Calu3 (cell line): ENCODE measurements at regions not wholly inside any gene's neighbourhood (a gene's known extent, or its start where the extent isn't known, plus 50 kb on each side); places are given as distances from the start of the nearest gene placed in this dataset.

ENCODE experiments used
- BruUV-seq: library from RNA; stranded (reverse); fragments of 400-500 nt; replicated peaks from 2 replicates; lab custom pipeline; 2021; lab: Mats Ljungman, UMichigan
- CTCF ChIA-PET: fragments of 300-600 bp; sonication (Branson Sonifier 250); formaldehyde crosslinking; loops from one replicate; lab custom pipeline; 2022; ENCODE audit warnings: antibody characterized with exemption; lab: Charles Lee
- DNase-seq: peaks from one replicate; pipeline ENCODE4 v3.0.0; 2022
- H3K27ac Mint-ChIP-seq: one replicate; pipeline ENCODE4 v1.8.0; 2022; ENCODE audit warnings: mixed read lengths; ENCODE audit not compliant: unreplicated experiment
- H3K27me3 Mint-ChIP-seq: one replicate; pipeline ENCODE4 v1.8.0; 2022; ENCODE audit warnings: mixed read lengths; ENCODE audit not compliant: unreplicated experiment
- H3K36me3 Mint-ChIP-seq: one replicate; pipeline ENCODE4 v1.8.0; 2022; ENCODE audit warnings: mild to moderate bottlenecking, moderate library complexity, mixed read lengths; ENCODE audit not compliant: insufficient read depth, unreplicated experiment
- H3K4me1 Mint-ChIP-seq: one replicate; pipeline ENCODE4 v1.8.0; 2022; ENCODE audit warnings: mild to moderate bottlenecking, low read depth, mixed read lengths; ENCODE audit not compliant: unreplicated experiment
- H3K4me3 Mint-ChIP-seq: one replicate; pipeline ENCODE4 v1.8.0; 2022; ENCODE audit warnings: mild to moderate bottlenecking, low read depth, moderate library complexity, mixed read lengths; ENCODE audit not compliant: unreplicated experiment
- H3K9me3 Mint-ChIP-seq: one replicate; pipeline ENCODE4 v1.8.0; 2022; ENCODE audit warnings: low read depth, mixed read lengths; ENCODE audit not compliant: unreplicated experiment
- intact Hi-C: fragments of 100-400 bp; cut with micrococcal nuclease; formaldehyde crosslinking; loops from one replicate; pipeline ENCODE4 v1.10.0; 2022; ENCODE audit not compliant: unreplicated experiment
- TF ChIP-seq, protein P1 (sequence below): fragments of 200-600 bp; IDR thresholded peaks from one replicate; pipeline ENCODE4 v1.8.0; 2022; ENCODE audit warnings: antibody characterized with exemption; ENCODE audit not compliant: unreplicated experiment

DNA sequence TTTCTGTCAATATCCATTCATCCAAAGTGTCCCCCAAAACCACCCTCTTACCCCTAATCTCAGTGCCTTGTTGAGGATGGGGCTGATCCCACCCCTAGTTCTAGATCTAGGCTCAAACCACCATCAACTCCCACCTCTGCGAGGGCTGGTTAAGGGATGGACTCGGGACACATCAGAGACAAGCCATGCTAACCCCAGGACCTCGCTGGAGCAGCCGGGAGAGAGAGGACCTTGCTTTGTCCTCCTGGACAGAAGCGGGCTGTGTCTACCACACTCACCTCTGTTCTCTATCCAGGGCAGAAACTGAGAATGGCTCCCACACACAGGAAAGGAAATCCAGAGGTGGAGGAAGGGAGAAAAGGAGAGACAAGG lies 90.8 kb upstream of the UQCRFS1 start:
- Mint-ChIP-seq H3K4me3 (no peak overlapping the region), H3K36me3 (no peaks in the 10 kb centered on the region), H3K9me3 (no peaks in the 10 kb centered on the region), H3K27ac (no peak overlapping the region), H3K4me1 (no peaks in the 10 kb centered on the region), H3K27me3 (peaks cover 83% of the 10 kb centered on the region)
- intact Hi-C loops, result no loop called here
- CTCF ChIA-PET, result no interaction called here
- BruUV-seq, result no TSS peak
- TF ChIP-seq, protein P1, sequence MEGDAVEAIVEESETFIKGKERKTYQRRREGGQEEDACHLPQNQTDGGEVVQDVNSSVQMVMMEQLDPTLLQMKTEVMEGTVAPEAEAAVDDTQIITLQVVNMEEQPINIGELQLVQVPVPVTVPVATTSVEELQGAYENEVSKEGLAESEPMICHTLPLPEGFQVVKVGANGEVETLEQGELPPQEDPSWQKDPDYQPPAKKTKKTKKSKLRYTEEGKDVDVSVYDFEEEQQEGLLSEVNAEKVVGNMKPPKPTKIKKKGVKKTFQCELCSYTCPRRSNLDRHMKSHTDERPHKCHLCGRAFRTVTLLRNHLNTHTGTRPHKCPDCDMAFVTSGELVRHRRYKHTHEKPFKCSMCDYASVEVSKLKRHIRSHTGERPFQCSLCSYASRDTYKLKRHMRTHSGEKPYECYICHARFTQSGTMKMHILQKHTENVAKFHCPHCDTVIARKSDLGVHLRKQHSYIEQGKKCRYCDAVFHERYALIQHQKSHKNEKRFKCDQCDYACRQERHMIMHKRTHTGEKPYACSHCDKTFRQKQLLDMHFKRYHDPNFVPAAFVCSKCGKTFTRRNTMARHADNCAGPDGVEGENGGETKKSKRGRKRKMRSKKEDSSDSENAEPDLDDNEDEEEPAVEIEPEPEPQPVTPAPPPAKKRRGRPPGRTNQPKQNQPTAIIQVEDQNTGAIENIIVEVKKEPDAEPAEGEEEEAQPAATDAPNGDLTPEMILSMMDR, result no peak
- no peak for DNase-seq

- CTCF ChIA-PET, result no interaction called here
- intact Hi-C loops, result no loop called here
- DNase-seq, result no peak
- no peak overlapping the region for H3K4me3 Mint-ChIP-seq
- no peaks in the 10 kb centered on the region for H3K9me3 Mint-ChIP-seq
- H3K27me3 Mint-ChIP-seq, result peaks cover 83% of the 10 kb centered on the region
- TF ChIP-seq, protein P1, result no peak
- no peak overlapping the region for H3K27ac Mint-ChIP-seq
- no peaks in the 10 kb centered on the region for H3K4me1 Mint-ChIP-seq
- no peaks in the 10 kb centered on the region for H3K36me3 Mint-ChIP-seq
- no TSS peak for BruUV-seq
Measured at GRCh38 chr19:29305268-29305667, 92.3 kb upstream of the UQCRFS1 start.

DNA sequence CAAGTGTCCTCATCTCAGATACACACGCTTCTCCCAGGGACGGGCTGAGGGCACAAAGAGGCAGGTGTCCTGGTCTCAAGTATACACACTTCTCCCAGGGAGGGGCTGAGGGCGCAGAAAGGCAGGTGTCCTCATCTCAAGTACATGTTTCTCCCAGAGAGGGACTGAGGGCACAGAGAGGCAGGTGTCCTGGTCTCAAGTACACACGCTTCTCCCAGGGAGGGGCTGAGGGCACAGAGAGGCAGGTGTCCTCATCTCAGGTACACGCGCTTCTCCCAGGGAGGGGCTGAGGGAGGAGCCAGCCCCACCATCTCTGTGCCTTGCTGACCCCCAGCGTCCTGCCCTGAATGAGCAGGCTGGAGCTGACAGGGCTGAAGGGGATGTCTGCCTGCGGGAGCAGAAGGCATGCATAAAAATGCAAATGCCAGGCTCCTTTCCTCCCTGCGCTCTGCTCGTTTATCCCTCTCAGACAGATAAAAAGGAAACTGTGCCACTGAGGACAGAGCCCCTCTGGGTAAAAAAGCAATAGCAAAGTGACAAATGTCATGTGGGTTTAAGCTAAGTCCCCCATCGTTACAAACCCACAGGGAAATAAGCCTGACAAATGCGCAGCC lies 96.1 kb upstream of the UQCRFS1 start:
- Mint-ChIP-seq H3K27me3 (peaks cover 99% of the 10 kb centered on the region), H3K4me1 (no peaks in the 10 kb centered on the region), H3K4me3 (no peak overlapping the region), H3K36me3 (no peaks in the 10 kb centered on the region), H3K9me3 (no peaks in the 10 kb centered on the region), H3K27ac (no peak overlapping the region)
- TF ChIP-seq, protein P1, result no peak
- DNase-seq, result no peak
- intact Hi-C loops, result no loop called here
- no TSS peak for BruUV-seq
- CTCF ChIA-PET, result no interaction called here

DNA sequence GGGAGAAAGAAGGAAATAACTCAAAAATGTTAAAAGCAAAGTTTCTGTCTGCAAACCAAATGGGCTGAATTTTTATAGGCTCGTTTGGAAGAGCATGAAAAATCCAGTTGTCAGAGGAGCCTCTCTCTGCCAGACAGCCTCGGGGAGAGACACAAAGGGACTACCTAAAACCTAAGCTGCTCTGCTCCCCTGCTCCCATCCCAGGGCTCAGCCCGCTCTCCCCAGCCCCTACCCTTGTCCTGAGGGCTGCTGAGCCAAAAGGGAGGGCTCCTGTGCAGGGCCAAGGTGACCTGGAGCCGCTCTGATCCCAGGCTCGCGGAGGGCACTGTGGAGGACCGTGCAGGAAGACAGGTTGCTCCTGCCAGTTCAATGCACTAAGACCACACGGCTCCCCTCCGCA lies 96.7 kb upstream of the UQCRFS1 start:
- intact Hi-C loops, result no loop called here
- no peaks in the 10 kb centered on the region for H3K36me3 Mint-ChIP-seq
- DNase-seq, result no peak
- no TSS peak for BruUV-seq
- no peak overlapping the region for H3K27ac Mint-ChIP-seq
- H3K4me3 Mint-ChIP-seq, result no peak overlapping the region
- no peaks in the 10 kb centered on the region for H3K9me3 Mint-ChIP-seq
- peaks cover 99% of the 10 kb centered on the region for H3K27me3 Mint-ChIP-seq
- no peaks in the 10 kb centered on the region for H3K4me1 Mint-ChIP-seq
- TF ChIP-seq, protein P1, result no peak
- CTCF ChIA-PET, result no interaction called here
